Ovary (tissue), 3 donors: ENCODE measurements at regions not wholly inside any gene's neighbourhood (a gene's known extent, or its start where the extent isn't known, plus 50 kb on each side); places are given as distances from the start of the nearest gene placed in this dataset.

ENCODE experiments used
- POLR2A ChIP-seq: fragments of 450-650 bp; IDR thresholded peaks from one replicate; pipeline ENCODE4 v1.6.1; 2017; ENCODE audit warnings: antibody characterized with exemption, mild to moderate bottlenecking, moderate library complexity
- TF ChIP-seq, protein P1 (sequence below), 3 donors: fragments of 450-650 bp in 2 of 3; fragments of 200-600 bp in 1 of 3; IDR thresholded peaks; one replicate each; pipeline versions ENCODE4 v1.5.1 to v1.8.0; 2016 to 2022; ENCODE audit warnings: antibody characterized with exemption in 3 of 3, mild to moderate bottlenecking in 1 of 3
- donor health status: DM: no; HTN: no; CAD: no.

DNA sequence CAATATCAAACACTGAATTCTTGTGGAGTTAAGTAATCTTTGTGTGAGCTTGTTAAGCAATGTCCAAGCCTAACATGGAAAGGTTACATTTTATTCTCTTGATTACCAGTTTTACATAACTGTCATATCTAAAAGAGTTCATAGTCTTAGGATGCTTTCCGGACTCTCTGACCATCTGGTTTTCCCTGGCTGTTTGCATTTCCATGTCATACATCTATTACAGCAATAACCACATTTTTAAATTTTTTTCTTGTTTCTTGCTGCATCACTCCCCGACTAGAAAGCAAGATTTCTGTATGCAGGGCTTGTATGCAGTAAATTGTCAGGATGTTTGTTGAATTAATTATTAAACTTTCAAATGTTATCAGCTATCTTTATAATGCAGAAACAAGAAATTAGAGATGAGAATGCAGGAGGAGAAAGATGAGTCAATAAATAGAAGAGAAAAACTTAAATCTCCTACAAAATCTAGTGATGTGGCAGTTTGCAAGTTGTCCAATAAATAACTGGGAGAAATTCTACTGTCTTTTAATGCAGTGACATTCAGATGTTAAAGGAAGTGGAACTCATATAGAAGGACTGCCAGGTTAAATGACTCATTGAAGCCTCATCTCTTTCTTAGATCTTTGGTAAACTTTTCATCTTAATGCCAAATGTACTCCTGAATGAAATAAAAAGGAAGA is 179.6 kb upstream of the SGCD start:
- TF ChIP-seq, protein P1, sequence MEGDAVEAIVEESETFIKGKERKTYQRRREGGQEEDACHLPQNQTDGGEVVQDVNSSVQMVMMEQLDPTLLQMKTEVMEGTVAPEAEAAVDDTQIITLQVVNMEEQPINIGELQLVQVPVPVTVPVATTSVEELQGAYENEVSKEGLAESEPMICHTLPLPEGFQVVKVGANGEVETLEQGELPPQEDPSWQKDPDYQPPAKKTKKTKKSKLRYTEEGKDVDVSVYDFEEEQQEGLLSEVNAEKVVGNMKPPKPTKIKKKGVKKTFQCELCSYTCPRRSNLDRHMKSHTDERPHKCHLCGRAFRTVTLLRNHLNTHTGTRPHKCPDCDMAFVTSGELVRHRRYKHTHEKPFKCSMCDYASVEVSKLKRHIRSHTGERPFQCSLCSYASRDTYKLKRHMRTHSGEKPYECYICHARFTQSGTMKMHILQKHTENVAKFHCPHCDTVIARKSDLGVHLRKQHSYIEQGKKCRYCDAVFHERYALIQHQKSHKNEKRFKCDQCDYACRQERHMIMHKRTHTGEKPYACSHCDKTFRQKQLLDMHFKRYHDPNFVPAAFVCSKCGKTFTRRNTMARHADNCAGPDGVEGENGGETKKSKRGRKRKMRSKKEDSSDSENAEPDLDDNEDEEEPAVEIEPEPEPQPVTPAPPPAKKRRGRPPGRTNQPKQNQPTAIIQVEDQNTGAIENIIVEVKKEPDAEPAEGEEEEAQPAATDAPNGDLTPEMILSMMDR (IDR thresholded peaks at IDR 0.05) = no peak
- no peak for TF ChIP-seq POLR2A
